HCT116 (cell line): ENCODE measurements at regions not wholly inside any gene's neighbourhood (a gene's known extent, or its start where the extent isn't known, plus 50 kb on each side); places are given as distances from the start of the nearest gene placed in this dataset.

Experiments
- ATAC-seq: fragments of 200-7000 bp; cut with Tn5 transposase; 2 replicates; pipeline ENCODE4 v1.9.1; 2020; ENCODE audit warnings: mild to moderate bottlenecking, moderate library complexity
- BruUV-seq: library from RNA; stranded (reverse); fragments of 400-500 nt; replicated peaks from 2 replicates; lab custom pipeline; 2021; lab: Mats Ljungman, UMichigan
- CTCF ChIA-PET: fragments of 300-600 bp; sonication (Branson Sonifier 250); formaldehyde crosslinking; loops from one replicate; lab custom pipeline; 2021; ENCODE audit warnings: antibody characterized with exemption; lab: Charles Lee
- POLR2A ChIA-PET: fragments of 300-600, 350-600 bp; sonication (Branson Sonifier 250); formaldehyde crosslinking; loops from one replicate; lab custom pipeline; 2021; ENCODE audit warnings: antibody characterized with exemption; lab: Charles Lee
- RAD21 ChIA-PET, 2 experiments: fragments of 300-600 bp; sonication (Branson Sonifier 250); formaldehyde crosslinking; loops; one replicate each; lab custom pipeline; 2023; ENCODE audit warnings: low total read pairs in 2 of 2; ENCODE audit not compliant: uncharacterized antibody in 2 of 2, unreplicated experiment in 2 of 2, low non-redundant PET in 1 of 2; lab: Charles Lee
- DNase-seq: peaks from one replicate; pipeline ENCODE4 v3.0.0-alpha.2; 2010; ENCODE audit warnings: low read depth, low spot score
- H2AFZ ChIP-seq: fragments of 200-600 bp; shearing (Covaris generic), sonication (generic); 2 replicates; pipeline ENCODE4 v1.6.1; 2017; ENCODE audit warnings: low read depth, mixed run types, mixed read lengths, antibody characterized with exemption, low read length; ENCODE audit not compliant: poor library complexity, severe bottlenecking
- H3K27ac ChIP-seq: 2 replicates; pipeline ENCODE4 v1.5.1; 2012; ENCODE audit warnings: low read depth, low read length
- H3K27me3 ChIP-seq: fragments of 200-600 bp; sonication (generic); 2 replicates; pipeline ENCODE4 v1.6.1; 2016; ENCODE audit warnings: mixed run types, low read length, mixed read lengths; ENCODE audit not compliant: insufficient read depth
- H3K36me3 ChIP-seq, 2 experiments: fragments of 200-500 bp in 1 of 2; fragments of 200-600 bp in 1 of 2; sonication (Bioruptor generic) in 1 of 2; sonication (generic) in 1 of 2; 2 replicates each; pipeline versions ENCODE4 v1.5.1 to v1.6.1; 2014 to 2016; ENCODE audit warnings: low read length in 2 of 2, inconsistent platforms in 1 of 2, mixed read lengths in 1 of 2, mixed run types in 1 of 2; ENCODE audit not compliant: insufficient read depth in 2 of 2, control insufficient read depth in 1 of 2
- H3K4me1 ChIP-seq, 2 experiments: fragments of 200-600 bp in 1 of 2; sonication (generic) in 1 of 2; 2 replicates each; pipeline versions ENCODE4 v1.5.1 to v1.6.1; 2012 to 2017; ENCODE audit warnings: low read length in 2 of 2, inconsistent platforms in 1 of 2, mild to moderate bottlenecking in 1 of 2, mixed read lengths in 1 of 2, mixed run types in 1 of 2, moderate library complexity in 1 of 2; ENCODE audit not compliant: insufficient read depth in 2 of 2, control insufficient read depth in 1 of 2
- H3K4me2 ChIP-seq: fragments of 200-600 bp; sonication (generic); 2 replicates; pipeline ENCODE4 v1.6.1; 2017; ENCODE audit warnings: mixed run types, low read length, mixed read lengths
- H3K4me3 ChIP-seq, 2 experiments: fragments of 200-600 bp in 1 of 2; sonication (generic) in 1 of 2; replicated peaks in 1 of 2; 2 replicates each; pipeline ENCODE4 v1.5.1; 2011 to 2016; ENCODE audit warnings: low read length in 2 of 2, control low read depth in 1 of 2, low read depth in 1 of 2, mild to moderate bottlenecking in 1 of 2, mixed read lengths in 1 of 2, mixed run types in 1 of 2
- H3K79me2 ChIP-seq: fragments of 200-600 bp; sonication (generic); 2 replicates; pipeline ENCODE4 v1.6.1; 2017; ENCODE audit warnings: mild to moderate bottlenecking, mixed run types, low read length, moderate library complexity, mixed read lengths; ENCODE audit not compliant: insufficient read depth
- H3K9ac ChIP-seq: fragments of 200-600 bp; sonication (generic); 2 replicates; pipeline ENCODE4 v1.6.1; 2016; ENCODE audit warnings: low read length, mixed read lengths
- H3K9me2 ChIP-seq: fragments of 200-600 bp; sonication (generic), shearing (Covaris generic); 2 replicates; pipeline ENCODE4 v1.6.1; 2017; ENCODE audit warnings: mixed run types, mild to moderate bottlenecking, moderate library complexity; ENCODE audit not compliant: insufficient read depth
- H3K9me3 ChIP-seq, 2 experiments: fragments of 200-500 bp in 1 of 2; fragments of 200-600 bp in 1 of 2; sonication (Bioruptor generic) in 1 of 2; sonication (generic) in 1 of 2; 2 replicates each; pipeline ENCODE4 v1.6.1; 2014 to 2017; ENCODE audit warnings: low read length in 2 of 2, mixed read lengths in 2 of 2, inconsistent platforms in 1 of 2, low read depth in 1 of 2, mild to moderate bottlenecking in 1 of 2, mixed run types in 1 of 2, moderate library complexity in 1 of 2; ENCODE audit not compliant: control insufficient read depth in 1 of 2, insufficient read depth in 1 of 2
- H4K20me1 ChIP-seq: fragments of 200-600 bp; sonication (generic), shearing (Covaris generic); 2 replicates; pipeline ENCODE4 v1.6.1; 2017; ENCODE audit warnings: mixed run types, mild to moderate bottlenecking, moderate library complexity; ENCODE audit not compliant: insufficient read depth
- ELF1 ChIP-seq: IDR thresholded peaks from 2 replicates; pipeline ENCODE4 v1.6.1; 2012; ENCODE audit warnings: low read depth, borderline replicate concordance
- EZH2 ChIP-seq: fragments of 200-600 bp; sonication (generic); IDR thresholded peaks from 2 replicates; pipeline ENCODE4 v1.6.1; 2017; ENCODE audit warnings: antibody characterized with exemption, mixed run types
- EZH2phosphoT487 ChIP-seq: fragments of 200-600 bp; IDR thresholded peaks from 2 replicates; pipeline ENCODE4 v1.6.1; 2018; ENCODE audit warnings: antibody characterized with exemption, borderline replicate concordance
- FOSL1 ChIP-seq: IDR thresholded peaks from 2 replicates; pipeline ENCODE4 v1.6.1; 2012; ENCODE audit warnings: low read depth
- POLR2A ChIP-seq: IDR thresholded peaks from 2 replicates; pipeline ENCODE4 v1.7.0; 2011; ENCODE audit warnings: borderline replicate concordance; ENCODE audit not compliant: insufficient read depth, insufficient read length; ENCODE audit errors: extremely low read depth
- YY1 ChIP-seq: IDR thresholded peaks from 2 replicates; pipeline ENCODE4 v1.6.1; 2011; ENCODE audit warnings: low read length, low read depth, moderate library complexity, mild to moderate bottlenecking; ENCODE audit not compliant: insufficient replicate concordance; ENCODE audit errors: extremely low read depth
- ZBTB33 ChIP-seq: IDR thresholded peaks from 2 replicates; pipeline ENCODE4 v1.6.1; 2011; ENCODE audit warnings: mild to moderate bottlenecking, low read length, moderate library complexity; ENCODE audit not compliant: insufficient replicate concordance; ENCODE audit errors: extremely low read depth
- intact Hi-C: fragments of 100-400 bp; cut with micrococcal nuclease; formaldehyde crosslinking; loops from 2 replicates; pipeline ENCODE4 v1.10.0; 2022
- TF ChIP-seq, protein P1 (sequence below): IDR thresholded peaks from 2 replicates; pipeline ENCODE4 v1.6.1; 2012
- TF ChIP-seq, protein P2 (sequence below), 3 experiments: fragments of 200-600 bp in 1 of 3; sonication (generic) in 1 of 3; IDR thresholded peaks in 2 of 3; conservative IDR thresholded peaks in 1 of 3; 2 replicates each; pipeline ENCODE4 v1.5.1; 2012 to 2017; ENCODE audit warnings: low read depth in 2 of 3, low read length in 2 of 3, antibody characterized with exemption in 1 of 3, borderline replicate concordance in 1 of 3, control low read depth in 1 of 3, mild to moderate bottlenecking in 1 of 3, mixed read lengths in 1 of 3, mixed run types in 1 of 3, moderate library complexity in 1 of 3; ENCODE audit not compliant: insufficient read depth in 1 of 3

DNA sequence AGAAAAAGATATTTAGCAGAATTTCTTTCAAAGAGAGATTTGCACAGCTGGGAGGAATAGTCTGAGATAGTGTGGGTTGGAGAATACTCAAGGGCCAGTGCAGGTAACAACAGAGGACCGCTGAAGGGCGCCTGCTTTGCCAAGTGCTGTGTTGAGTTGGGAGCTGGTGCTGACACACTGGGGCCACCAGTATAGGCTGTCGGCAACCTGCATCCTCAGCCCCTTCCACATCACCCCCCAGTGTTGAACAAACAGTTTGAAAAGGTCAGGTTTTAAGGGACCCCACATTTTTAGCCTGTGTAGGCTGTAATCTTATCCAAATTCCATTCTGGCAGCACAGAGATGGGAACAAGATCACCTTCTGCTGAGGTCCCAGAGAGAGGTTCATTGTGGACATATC is 96.6 kb downstream of the ABHD5 start:
- no peak for DNase-seq

More for the DNA sequence above, 96.6 kb downstream of the ABHD5 start:
- no peak overlapping the region for H3K9ac ChIP-seq
- no peaks in the 10 kb centered on the region for H3K36me3 ChIP-seq
- H3K4me1 ChIP-seq: no peaks in the 10 kb centered on the region
- TF ChIP-seq, protein P1, sequence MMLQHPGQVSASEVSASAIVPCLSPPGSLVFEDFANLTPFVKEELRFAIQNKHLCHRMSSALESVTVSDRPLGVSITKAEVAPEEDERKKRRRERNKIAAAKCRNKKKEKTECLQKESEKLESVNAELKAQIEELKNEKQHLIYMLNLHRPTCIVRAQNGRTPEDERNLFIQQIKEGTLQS: no peak
- TF ChIP-seq ZBTB33: no peak
- TF ChIP-seq FOSL1: no peak
- TF ChIP-seq EZH2: no peak
- no peak for TF ChIP-seq ELF1
- no peak for TF ChIP-seq EZH2phosphoT487
- TF ChIP-seq, protein P2, sequence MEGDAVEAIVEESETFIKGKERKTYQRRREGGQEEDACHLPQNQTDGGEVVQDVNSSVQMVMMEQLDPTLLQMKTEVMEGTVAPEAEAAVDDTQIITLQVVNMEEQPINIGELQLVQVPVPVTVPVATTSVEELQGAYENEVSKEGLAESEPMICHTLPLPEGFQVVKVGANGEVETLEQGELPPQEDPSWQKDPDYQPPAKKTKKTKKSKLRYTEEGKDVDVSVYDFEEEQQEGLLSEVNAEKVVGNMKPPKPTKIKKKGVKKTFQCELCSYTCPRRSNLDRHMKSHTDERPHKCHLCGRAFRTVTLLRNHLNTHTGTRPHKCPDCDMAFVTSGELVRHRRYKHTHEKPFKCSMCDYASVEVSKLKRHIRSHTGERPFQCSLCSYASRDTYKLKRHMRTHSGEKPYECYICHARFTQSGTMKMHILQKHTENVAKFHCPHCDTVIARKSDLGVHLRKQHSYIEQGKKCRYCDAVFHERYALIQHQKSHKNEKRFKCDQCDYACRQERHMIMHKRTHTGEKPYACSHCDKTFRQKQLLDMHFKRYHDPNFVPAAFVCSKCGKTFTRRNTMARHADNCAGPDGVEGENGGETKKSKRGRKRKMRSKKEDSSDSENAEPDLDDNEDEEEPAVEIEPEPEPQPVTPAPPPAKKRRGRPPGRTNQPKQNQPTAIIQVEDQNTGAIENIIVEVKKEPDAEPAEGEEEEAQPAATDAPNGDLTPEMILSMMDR (IDR thresholded peaks at IDR 0.05 in 2 of 3, conservative IDR thresholded peaks at IDR 0.05 in 1 of 3; ENCODE audit: borderline replicate concordance in 1 of 3, insufficient read depth in 1 of 3, low read depth in 2 of 3, low read length in 2 of 3): no peak
- TF ChIP-seq POLR2A: no peak
- no peak for TF ChIP-seq YY1
- no peaks in the 10 kb centered on the region for H3K9me3 ChIP-seq
- ChIA-PET RAD21 (no interaction called here), CTCF (interaction anchor here (1.2 kb wide), 1 partner anchor 19 kb away, joined by 3 read pairs; no protein-coding TSS in a partner anchor), POLR2A (no interaction called here)
- BruUV-seq: no TSS peak
- intact Hi-C loops: no loop called here
- H4K20me1 ChIP-seq: no peaks in the 10 kb centered on the region
- no peak overlapping the region for H3K4me3 ChIP-seq
- ATAC-seq: no peak
- H2AFZ ChIP-seq: no peak overlapping the region
- H3K27ac ChIP-seq: no peak overlapping the region
- H3K9me2 ChIP-seq: no peaks in the 10 kb centered on the region
- no peak overlapping the region for H3K4me2 ChIP-seq
- no peaks in the 10 kb centered on the region for H3K79me2 ChIP-seq
- peaks cover 24% of the 10 kb centered on the region; the same call in 1 of the 2 replicates for H3K27me3 ChIP-seq
